SK-N-SH treated with all-trans-retinoic acid at 6 μM for 48 hours (cell line): ENCODE measurements at regions not wholly inside any gene's neighbourhood (a gene's known extent, or its start where the extent isn't known, plus 50 kb on each side); places are given as distances from the start of the nearest gene placed in this dataset.

ENCODE experiments used
- ARNTL ChIP-seq: fragments of 450-650 bp; formaldehyde crosslinking; IDR thresholded peaks from 2 replicates; pipeline ENCODE4 v1.5.0; 2020; ENCODE audit warnings: low read depth, mild to moderate bottlenecking, moderate library complexity, borderline replicate concordance
- BACH2 ChIP-seq: fragments of 250-450 bp; sonication (Bioruptor Pico); IDR thresholded peaks from 2 replicates; pipeline ENCODE4 v1.9.0; 2021; ENCODE audit warnings: mild to moderate bottlenecking, borderline replicate concordance
- ISL1 ChIP-seq: fragments of 250-450 bp; sonication (Bioruptor Pico); IDR thresholded peaks from 2 replicates; pipeline ENCODE4 v2.1.2; 2022; ENCODE audit warnings: mild to moderate bottlenecking, moderate library complexity
- PPARA ChIP-seq: fragments of 250-450 bp; sonication (Bioruptor Pico); IDR thresholded peaks from 2 replicates; pipeline ENCODE4 v1.5.0; 2020; ENCODE audit warnings: mild to moderate bottlenecking, borderline replicate concordance
- TOX ChIP-seq: fragments of 250-450 bp; sonication (Bioruptor Pico); IDR thresholded peaks from 2 replicates; pipeline ENCODE4 v1.8.0; 2021; ENCODE audit warnings: mild to moderate bottlenecking, moderate library complexity, borderline replicate concordance
- ZFP30 ChIP-seq: fragments of 450-650 bp; formaldehyde crosslinking; IDR thresholded peaks from 2 replicates; pipeline ENCODE4 v1.5.0; 2022; ENCODE audit warnings: mild to moderate bottlenecking, moderate library complexity
- ZNF70 ChIP-seq: fragments of 450-650 bp; formaldehyde crosslinking; IDR thresholded peaks from 2 replicates; pipeline ENCODE4 v1.5.0; 2020; ENCODE audit warnings: mild to moderate bottlenecking, moderate library complexity
- TF ChIP-seq, protein P1 (sequence below): fragments of 250-450 bp; sonication (Bioruptor Pico); IDR thresholded peaks from 2 replicates; pipeline ENCODE4 v1.8.0; 2021; ENCODE audit warnings: low read depth, mild to moderate bottlenecking, moderate library complexity, borderline replicate concordance
- TF ChIP-seq, protein P2 (sequence below): fragments of 250-450 bp; sonication (Bioruptor Pico); IDR thresholded peaks from 2 replicates; pipeline ENCODE4 v1.8.0; 2020; ENCODE audit warnings: mild to moderate bottlenecking, moderate library complexity, borderline replicate concordance
- TF ChIP-seq, protein P3 (sequence below): fragments of 250-450 bp; sonication (Bioruptor Pico); IDR thresholded peaks from 2 replicates; pipeline ENCODE4 v1.5.1; 2021; ENCODE audit warnings: mild to moderate bottlenecking, moderate library complexity

DNA sequence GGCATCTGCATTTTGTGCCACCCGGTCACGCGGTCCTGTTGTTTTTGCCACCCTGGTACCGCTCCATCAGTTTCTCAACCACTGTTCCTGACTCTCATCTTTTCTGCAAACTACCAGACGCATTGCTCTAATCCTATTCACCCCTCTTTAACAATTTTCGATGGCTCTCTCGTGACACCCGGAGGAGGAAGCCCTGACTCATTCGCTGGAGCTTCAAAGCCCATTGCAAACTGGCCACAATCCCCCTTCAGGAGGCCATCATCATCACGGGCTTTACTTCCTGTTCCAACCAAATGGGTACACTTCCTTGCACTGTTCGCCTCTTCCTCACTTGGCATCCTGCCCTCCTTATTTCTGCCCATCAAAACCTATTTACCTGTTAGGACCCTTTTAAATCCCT lies 155.3 kb downstream of the RGS9 start:
- TF ChIP-seq ZFP30 (no peak), ZNF70 (CRISPR knock-in tag) (no peak), ARNTL (CRISPR knock-in tag) (no peak), PPARA (CRISPR knock-in tag) (no peak), ISL1 (CRISPR knock-in tag) (no peak), TOX (no peak), BACH2 (CRISPR knock-in tag) (no peak)
- TF ChIP-seq, protein P1, sequence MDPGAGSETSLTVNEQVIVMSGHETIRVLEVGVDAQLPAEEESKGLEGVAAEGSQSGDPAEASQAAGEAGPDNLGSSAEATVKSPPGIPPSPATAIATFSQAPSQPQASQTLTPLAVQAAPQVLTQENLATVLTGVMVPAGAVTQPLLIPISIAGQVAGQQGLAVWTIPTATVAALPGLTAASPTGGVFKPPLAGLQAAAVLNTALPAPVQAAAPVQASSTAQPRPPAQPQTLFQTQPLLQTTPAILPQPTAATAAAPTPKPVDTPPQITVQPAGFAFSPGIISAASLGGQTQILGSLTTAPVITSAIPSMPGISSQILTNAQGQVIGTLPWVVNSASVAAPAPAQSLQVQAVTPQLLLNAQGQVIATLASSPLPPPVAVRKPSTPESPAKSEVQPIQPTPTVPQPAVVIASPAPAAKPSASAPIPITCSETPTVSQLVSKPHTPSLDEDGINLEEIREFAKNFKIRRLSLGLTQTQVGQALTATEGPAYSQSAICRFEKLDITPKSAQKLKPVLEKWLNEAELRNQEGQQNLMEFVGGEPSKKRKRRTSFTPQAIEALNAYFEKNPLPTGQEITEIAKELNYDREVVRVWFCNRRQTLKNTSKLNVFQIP (CRISPR knock-in tag) = no peak
- TF ChIP-seq, protein P2, sequence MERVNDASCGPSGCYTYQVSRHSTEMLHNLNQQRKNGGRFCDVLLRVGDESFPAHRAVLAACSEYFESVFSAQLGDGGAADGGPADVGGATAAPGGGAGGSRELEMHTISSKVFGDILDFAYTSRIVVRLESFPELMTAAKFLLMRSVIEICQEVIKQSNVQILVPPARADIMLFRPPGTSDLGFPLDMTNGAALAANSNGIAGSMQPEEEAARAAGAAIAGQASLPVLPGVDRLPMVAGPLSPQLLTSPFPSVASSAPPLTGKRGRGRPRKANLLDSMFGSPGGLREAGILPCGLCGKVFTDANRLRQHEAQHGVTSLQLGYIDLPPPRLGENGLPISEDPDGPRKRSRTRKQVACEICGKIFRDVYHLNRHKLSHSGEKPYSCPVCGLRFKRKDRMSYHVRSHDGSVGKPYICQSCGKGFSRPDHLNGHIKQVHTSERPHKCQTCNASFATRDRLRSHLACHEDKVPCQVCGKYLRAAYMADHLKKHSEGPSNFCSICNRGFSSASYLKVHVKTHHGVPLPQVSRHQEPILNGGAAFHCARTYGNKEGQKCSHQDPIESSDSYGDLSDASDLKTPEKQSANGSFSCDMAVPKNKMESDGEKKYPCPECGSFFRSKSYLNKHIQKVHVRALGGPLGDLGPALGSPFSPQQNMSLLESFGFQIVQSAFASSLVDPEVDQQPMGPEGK (CRISPR knock-in tag) = no peak
- TF ChIP-seq, protein P3, sequence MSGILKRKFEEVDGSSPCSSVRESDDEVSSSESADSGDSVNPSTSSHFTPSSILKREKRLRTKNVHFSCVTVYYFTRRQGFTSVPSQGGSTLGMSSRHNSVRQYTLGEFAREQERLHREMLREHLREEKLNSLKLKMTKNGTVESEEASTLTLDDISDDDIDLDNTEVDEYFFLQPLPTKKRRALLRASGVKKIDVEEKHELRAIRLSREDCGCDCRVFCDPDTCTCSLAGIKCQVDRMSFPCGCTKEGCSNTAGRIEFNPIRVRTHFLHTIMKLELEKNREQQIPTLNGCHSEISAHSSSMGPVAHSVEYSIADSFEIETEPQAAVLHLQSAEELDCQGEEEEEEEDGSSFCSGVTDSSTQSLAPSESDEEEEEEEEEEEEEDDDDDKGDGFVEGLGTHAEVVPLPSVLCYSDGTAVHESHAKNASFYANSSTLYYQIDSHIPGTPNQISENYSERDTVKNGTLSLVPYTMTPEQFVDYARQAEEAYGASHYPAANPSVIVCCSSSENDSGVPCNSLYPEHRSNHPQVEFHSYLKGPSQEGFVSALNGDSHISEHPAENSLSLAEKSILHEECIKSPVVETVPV = no peak
